ENCODE measurements at regions not wholly inside any gene's neighbourhood (a gene's known extent, or its start where the extent isn't known, plus 50 kb on each side); places are given as distances from the start of the nearest gene placed in this dataset.

DNA sequence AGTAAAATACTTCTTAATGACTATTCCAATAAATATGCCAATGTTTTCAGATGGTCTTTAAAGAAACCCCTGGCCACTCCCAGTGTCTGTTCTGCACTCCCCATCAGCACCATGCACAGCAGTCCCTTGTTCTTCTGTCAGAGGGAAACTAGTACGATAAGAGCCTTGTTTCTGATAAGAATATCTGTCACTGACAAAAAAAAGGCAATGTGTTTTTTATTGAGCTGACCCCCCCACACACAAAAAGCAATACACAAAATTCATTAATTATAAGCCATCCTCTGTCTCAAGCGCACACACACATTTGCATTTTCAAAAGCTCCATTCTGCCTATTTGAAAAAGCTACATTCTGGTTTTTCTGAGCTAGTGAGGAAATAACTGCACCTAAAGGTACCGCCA is 119.1 kb downstream of the ENC1 start:
- CTCF ChIA-PET = no interaction called here
- intact Hi-C loops (cut with micrococcal nuclease) = no loop called here

More for the DNA sequence above, 119.1 kb downstream of the ENC1 start:
- DNase-seq (ENCODE audit: low read depth, low spot score) = no peak
- Histone ChIP-seq H3K36me3 (ENCODE audit: control insufficient read depth in 1 of 2, insufficient read depth in 2 of 2, low read length in 2 of 2) (no peaks in the 10 kb centered on the region), H3K4me1 (ENCODE audit: control insufficient read depth in 1 of 2, insufficient read depth in 2 of 2, low read length in 2 of 2) (peaks cover 0 to 4% of the 10 kb centered on the region in 2 experiments; a peak in 2 of 4 replicates), H3K9me3 (ENCODE audit: control insufficient read depth in 1 of 2, insufficient read depth in 1 of 2, low read depth in 1 of 2, low read length in 2 of 2) (no peaks in the 10 kb centered on the region), H4K20me1 (ENCODE audit: insufficient read depth) (no peaks in the 10 kb centered on the region), H3K79me2 (ENCODE audit: insufficient read depth, low read length) (no peaks in the 10 kb centered on the region), H3K9ac (ENCODE audit: low read length) (no peak overlapping the region), H3K27me3 (ENCODE audit: insufficient read depth, low read length) (no peaks in the 10 kb centered on the region), H3K4me2 (ENCODE audit: low read length) (no peak overlapping the region), H2AFZ (ENCODE audit: low read depth, low read length, poor library complexity, severe bottlenecking) (no peak overlapping the region), H3K9me2 (ENCODE audit: insufficient read depth) (no peaks in the 10 kb centered on the region), H3K27ac (ENCODE audit: low read depth, low read length) (no peak overlapping the region), H3K4me3 (replicated peaks in 1 of 2; ENCODE audit: low read depth in 1 of 2, low read length in 2 of 2) (no peak overlapping the region)
- ATAC-seq = no peak
- TF ChIP-seq SIN3A (IDR thresholded peaks at IDR 0.05; ENCODE audit: low read depth) (no peak), TCF7L2 (IDR thresholded peaks at IDR 0.05; ENCODE audit: borderline replicate concordance, extremely low read depth, insufficient read depth, insufficient read length) (no peak), SP1 (IDR thresholded peaks at IDR 0.05; ENCODE audit: low read depth) (no peak), POLR2A (IDR thresholded peaks at IDR 0.05; ENCODE audit: borderline replicate concordance, extremely low read depth, insufficient read depth, insufficient read length) (no peak), YY1 (IDR thresholded peaks at IDR 0.05; ENCODE audit: extremely low read depth, insufficient replicate concordance, low read depth, low read length) (no peak), FOSL1 (IDR thresholded peaks at IDR 0.05; ENCODE audit: low read depth) (no peak), SRF (IDR thresholded peaks at IDR 0.05; ENCODE audit: low read depth) (no peak)
- TF ChIP-seq, protein P1, sequence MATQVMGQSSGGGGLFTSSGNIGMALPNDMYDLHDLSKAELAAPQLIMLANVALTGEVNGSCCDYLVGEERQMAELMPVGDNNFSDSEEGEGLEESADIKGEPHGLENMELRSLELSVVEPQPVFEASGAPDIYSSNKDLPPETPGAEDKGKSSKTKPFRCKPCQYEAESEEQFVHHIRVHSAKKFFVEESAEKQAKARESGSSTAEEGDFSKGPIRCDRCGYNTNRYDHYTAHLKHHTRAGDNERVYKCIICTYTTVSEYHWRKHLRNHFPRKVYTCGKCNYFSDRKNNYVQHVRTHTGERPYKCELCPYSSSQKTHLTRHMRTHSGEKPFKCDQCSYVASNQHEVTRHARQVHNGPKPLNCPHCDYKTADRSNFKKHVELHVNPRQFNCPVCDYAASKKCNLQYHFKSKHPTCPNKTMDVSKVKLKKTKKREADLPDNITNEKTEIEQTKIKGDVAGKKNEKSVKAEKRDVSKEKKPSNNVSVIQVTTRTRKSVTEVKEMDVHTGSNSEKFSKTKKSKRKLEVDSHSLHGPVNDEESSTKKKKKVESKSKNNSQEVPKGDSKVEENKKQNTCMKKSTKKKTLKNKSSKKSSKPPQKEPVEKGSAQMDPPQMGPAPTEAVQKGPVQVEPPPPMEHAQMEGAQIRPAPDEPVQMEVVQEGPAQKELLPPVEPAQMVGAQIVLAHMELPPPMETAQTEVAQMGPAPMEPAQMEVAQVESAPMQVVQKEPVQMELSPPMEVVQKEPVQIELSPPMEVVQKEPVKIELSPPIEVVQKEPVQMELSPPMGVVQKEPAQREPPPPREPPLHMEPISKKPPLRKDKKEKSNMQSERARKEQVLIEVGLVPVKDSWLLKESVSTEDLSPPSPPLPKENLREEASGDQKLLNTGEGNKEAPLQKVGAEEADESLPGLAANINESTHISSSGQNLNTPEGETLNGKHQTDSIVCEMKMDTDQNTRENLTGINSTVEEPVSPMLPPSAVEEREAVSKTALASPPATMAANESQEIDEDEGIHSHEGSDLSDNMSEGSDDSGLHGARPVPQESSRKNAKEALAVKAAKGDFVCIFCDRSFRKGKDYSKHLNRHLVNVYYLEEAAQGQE (IDR thresholded peaks at IDR 0.05; ENCODE audit: low read depth) = no peak
- RAD21 ChIA-PET (ENCODE audit: low non-redundant PET in 1 of 2, low total read pairs in 2 of 2, uncharacterized antibody in 2 of 2, unreplicated experiment in 2 of 2) = no interaction called here
- POLR2A ChIA-PET = no interaction called here
- no TSS peak for BruUV-seq (replicated peaks)
